ENCODE measurements at regions not wholly inside any gene's neighbourhood (a gene's known extent, or its start where the extent isn't known, plus 50 kb on each side); places are given as distances from the start of the nearest gene placed in this dataset.

DNA sequence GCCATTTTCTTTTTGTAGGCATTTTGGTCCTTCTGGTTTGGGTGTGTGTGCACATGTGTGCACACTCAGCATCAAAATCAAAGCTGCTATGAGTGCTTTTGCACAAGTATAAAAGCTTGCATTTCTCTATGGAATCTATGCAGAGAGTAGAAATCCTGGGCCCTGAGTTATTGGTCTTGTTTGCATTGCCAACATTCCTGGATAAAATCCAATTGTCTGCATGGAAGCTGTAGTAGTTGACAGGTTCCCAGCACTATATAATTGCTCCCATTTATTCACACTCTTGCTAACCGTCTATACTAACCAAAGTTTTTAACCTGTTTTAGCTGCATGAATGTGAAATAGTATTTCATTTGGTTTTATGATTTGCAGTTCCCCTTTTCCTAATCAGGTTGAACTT lies 277.0 kb downstream of the FOXA2 start:
- no peak for DNase-seq

- DNase-seq = no peak
These were observed 279.0 kb downstream of the FOXA2 start for GRCh38 chr20:22305381-22305780.

GRCh38 chr20:22303523-22303922 lies 280.8 kb downstream of the FOXA2 start:
- no peak for DNase-seq

DNA sequence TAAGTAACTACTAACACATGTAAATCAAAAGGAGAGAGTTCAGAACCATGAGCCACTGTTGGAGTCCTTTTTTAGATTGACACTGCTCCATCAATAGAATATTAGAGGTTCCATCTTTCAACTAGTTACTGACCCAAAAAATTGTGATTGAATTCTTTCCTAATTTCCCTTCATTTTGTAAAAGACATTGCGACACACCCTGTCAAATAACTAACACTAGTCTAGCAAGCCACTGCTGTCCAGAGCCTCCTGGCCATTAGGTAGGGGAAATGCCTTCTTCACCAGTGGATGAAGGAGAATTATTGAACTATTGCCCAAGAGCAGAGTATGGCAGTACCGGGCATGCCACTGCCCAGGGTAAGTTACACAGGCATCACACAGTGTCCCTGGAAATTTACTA lies 282.3 kb downstream of the FOXA2 start:
- DNase-seq = no peak

DNA sequence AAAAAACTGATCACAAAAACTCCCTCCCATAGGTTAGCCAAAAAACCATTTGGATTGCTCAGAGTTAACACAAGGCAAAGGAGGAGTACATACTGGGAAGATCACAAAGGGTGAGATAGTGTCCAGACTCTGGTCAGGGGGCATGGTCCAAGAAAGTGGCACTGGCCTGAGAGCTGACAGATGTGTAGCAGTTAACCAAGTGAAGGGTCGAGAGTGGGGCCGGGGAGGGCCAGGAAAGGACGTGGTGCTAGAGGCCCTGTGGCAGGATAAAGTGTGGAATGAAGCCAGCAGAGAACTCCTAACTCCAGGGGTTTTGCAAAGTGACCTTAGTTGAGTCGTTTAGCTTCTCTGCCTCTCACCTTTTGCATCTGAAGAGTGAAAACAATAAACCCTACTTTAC lies 290.5 kb downstream of the FOXA2 start:
- DNase-seq = no peak

DNA sequence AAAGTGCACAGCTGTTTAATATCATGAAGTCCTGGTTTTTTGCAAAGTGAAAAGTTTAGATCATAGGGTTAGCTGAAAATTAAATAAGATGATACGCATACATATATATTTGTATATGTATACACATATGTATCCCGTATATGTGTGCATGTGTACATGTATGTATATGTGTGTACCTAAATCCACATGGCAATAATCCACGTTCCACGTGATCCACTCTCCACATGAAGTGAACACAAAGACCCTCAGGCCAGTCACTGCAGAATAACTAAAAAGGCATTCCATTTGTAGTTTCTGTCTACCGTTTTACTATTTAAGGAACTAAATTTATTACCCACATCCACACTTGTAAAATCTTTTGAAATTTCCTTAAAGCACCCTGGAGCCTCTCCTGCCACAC lies 294.9 kb downstream of the FOXA2 start:
- no peak for DNase-seq

GRCh38 chr20:22288957-22289356 lies 295.4 kb downstream of the FOXA2 start:
- DNase-seq = no peak

- no peak for DNase-seq
These were observed 296.2 kb downstream of the FOXA2 start for GRCh38 chr20:22288156-22288555.

GRCh38 chr20:22285555-22285954 lies 298.8 kb downstream of the FOXA2 start:
- no peak for DNase-seq

- no peak for DNase-seq
These were observed 301.7 kb downstream of the FOXA2 start for GRCh38 chr20:22282696-22283095.

DNA sequence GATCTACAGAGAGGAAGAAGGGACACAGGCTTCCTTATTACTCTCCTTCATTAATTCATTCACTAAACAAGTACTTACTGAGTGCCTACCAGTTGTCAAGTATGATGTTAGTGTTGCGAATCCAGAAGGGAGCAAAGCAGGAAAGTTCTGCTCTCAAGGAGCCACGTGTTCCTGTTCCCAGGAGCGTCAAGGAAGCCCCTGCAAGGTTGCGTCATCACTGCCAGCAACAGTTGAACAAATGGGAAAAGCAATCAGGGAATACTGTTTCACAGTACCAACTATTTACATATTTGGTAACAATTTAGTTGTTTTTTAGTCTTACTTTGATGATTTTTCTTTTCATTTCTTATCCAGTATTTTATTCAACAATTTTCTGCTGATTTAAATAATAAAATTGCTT lies 310.0 kb downstream of the FOXA2 start:
- DNase-seq = no peak

DNA sequence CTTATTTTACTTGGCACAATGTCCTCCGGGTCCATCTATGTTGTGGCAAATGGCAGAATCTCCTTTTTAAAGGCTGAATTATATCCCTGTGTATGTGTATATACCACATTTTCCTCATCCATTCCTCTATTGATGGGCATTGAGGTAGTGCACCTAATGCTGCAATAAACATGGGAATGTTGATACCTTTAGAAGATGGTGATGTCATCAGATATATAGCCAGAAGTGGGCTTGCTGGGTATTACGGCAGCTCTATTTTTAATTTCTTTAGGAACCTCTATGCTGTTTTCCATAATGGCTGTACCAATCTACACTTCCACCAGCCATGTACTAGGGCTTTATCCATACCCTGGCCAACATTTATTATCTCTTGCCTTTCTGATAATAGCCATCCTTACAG lies 315.7 kb downstream of the FOXA2 start:
- DNase-seq = no peak

GRCh38 chr20:22264917-22265316 lies 319.5 kb downstream of the FOXA2 start:
- DNase-seq = no peak

DNA sequence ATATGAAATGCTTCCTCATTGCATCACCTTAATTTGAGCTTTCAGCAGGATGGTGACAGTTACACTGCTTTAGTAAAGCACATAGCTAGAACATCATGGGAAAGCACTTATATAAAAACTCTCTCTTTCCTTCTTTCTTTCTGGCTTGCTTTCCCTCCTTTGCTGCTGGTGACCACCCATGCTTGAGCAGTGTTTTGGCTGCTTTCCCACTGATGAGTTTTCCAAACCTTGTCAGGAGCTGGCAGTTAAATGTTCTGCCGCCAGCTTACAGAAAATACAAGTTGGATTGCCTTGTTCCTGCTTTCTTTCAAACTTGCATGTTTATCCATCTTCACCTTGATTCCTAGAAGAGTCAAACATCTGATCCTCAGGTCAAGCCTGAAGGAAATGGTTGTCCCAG lies 323.9 kb downstream of the FOXA2 start:
- DNase-seq = no peak

DNA sequence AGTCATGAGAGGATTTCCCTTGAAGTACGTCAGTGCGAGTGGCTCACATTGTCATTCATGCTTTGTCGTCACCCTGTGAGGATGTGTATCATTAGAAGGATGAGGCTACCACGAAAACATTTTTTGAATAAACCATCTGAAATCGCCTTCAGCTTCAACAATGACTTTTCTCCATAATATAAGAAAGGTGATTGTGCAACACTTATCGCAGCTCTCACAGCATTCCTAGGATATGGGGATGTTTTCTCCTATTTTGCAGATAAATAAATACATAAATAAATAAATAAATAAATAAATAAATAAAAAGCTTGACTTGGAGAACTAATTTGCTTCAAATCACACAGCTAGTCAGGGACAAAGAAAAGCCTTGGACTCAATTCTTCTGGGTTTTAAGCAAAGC lies 326.5 kb downstream of the FOXA2 start:
- no peak for DNase-seq

- no peak for DNase-seq
These were observed 336.2 kb downstream of the FOXA2 start for GRCh38 chr20:22248051-22248667.

GRCh38 chr20:22245139-22245538 lies 339.2 kb downstream of the FOXA2 start:
- DNase-seq = no peak

GRCh38 chr20:22243067-22243466 lies 341.3 kb downstream of the FOXA2 start:
- DNase-seq = no peak

- no peak for DNase-seq
These were observed 342.8 kb downstream of the FOXA2 start for GRCh38 chr20:22241609-22242008.

DNA sequence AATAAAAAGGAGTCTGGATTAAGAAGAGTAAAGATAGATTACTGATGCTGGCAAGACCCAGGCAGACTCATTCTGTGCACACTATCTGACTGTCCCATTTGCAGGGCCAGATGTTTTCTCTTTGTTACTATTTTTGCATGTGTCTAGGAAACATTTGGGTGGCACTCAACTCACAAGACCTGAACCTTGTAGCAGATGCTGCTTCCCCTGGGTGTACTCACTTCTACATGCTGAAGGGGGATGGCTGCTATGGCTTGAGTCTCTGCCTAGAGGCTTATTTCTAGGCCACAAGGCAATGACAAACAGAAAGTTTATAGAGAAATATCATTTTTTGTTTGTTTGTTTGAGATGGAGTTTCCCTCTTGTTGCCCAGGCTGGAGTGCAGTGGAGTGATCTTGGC lies 351.4 kb downstream of the FOXA2 start:
- DNase-seq = no peak

- no peak for DNase-seq
These were observed 351.9 kb downstream of the FOXA2 start for GRCh38 chr20:22232473-22232872.

DNA sequence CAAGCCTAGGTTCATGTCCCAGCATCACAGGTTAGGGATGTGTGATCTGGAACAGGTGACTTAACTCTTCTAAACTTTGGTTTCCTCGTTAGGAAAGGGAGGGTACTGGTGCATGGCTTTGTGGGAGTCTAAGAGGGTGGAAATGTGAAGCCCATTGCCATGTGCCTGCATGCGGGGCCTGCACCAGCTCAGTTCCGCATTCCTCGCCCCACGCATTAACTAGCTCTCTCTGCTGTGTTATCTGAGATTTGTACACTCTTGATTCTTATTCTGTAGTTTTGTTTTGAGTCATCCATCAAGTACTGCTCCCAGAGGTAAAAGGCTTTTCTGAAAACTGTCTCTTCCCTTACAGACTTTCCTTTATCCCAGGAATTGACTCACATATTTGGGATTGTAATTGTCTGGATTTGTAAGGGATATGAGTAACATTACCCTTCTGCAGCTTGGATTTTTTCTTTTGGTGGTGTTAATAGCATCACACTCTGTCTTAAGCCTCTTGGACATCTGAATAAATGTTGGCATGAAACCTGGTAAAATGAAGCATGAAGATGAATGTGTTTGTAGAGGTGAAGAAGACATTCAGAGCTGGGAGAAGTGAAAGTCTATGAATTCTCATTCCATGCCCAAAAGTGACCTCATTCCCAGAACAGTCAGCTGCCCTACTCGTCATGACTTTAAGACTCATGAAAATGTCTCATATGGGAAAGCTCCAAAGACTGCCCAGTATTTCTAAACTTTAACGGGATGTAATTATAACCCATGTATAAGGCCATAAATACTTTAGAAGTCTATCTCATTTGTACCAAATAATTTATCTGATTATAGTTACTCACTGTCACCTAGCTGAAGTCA lies 357.3 kb downstream of the FOXA2 start:
- no peak for DNase-seq

- no peak for DNase-seq
These were observed 361.1 kb downstream of the FOXA2 start for GRCh38 chr20:22223236-22223635.

GRCh38 chr20:22217712-22218352 lies 366.5 kb downstream of the FOXA2 start:
- DNase-seq = no peak
